HG02870 (cell line): ENCODE measurements at regions not wholly inside any gene's neighbourhood (a gene's known extent, or its start where the extent isn't known, plus 50 kb on each side); places are given as distances from the start of the nearest gene placed in this dataset.

Experiments used
- ATAC-seq: cut with Tn5 transposase; IDR thresholded peaks from one replicate; pipeline ENCODE4 v1.9.1; 2021; ENCODE audit warnings: mild to moderate bottlenecking, moderate library complexity; ENCODE audit not compliant: unreplicated experiment

- no peak for ATAC-seq
Measured at GRCh38 chr2:148567716-148568115, 76.8 kb upstream of the EPC2 start.

GRCh38 chr2:148568597-148568996 is 76.0 kb upstream of the EPC2 start:
- no peak for ATAC-seq

GRCh38 chr2:148569221-148569620 is 75.3 kb upstream of the EPC2 start:
- no peak for ATAC-seq

- ATAC-seq = no peak
Measured at GRCh38 chr2:148570989-148571388, 73.6 kb upstream of the EPC2 start.

GRCh38 chr2:148577845-148578492 is 66.6 kb upstream of the EPC2 start:
- ATAC-seq = no peak

GRCh38 chr2:148578493-148578884 is 66.1 kb upstream of the EPC2 start:
- peak; percentile 82 for ATAC-seq

- peak; percentile 47 for ATAC-seq
Measured at GRCh38 chr2:148582679-148583511, 61.7 kb upstream of the EPC2 start.

GRCh38 chr2:148585696-148586095 is 58.9 kb upstream of the EPC2 start:
- no peak for ATAC-seq

- no peak for ATAC-seq
Measured at GRCh38 chr2:148586522-148587128, 57.9 kb upstream of the EPC2 start.

GRCh38 chr2:148590612-148591011 is 53.9 kb upstream of the EPC2 start:
- no peak for ATAC-seq

- no peak for ATAC-seq
Measured at GRCh38 chr2:148592791-148593190, 51.8 kb upstream of the EPC2 start.

GRCh38 chr2:148593421-148593820 is 51.1 kb upstream of the EPC2 start:
- no peak for ATAC-seq

GRCh38 chr2:148594216-148594615 is 50.3 kb upstream of the EPC2 start:
- ATAC-seq = no peak
